ENCODE measurements at regions not wholly inside any gene's neighbourhood (a gene's known extent, or its start where the extent isn't known, plus 50 kb on each side); places are given as distances from the start of the nearest gene placed in this dataset.

DNA sequence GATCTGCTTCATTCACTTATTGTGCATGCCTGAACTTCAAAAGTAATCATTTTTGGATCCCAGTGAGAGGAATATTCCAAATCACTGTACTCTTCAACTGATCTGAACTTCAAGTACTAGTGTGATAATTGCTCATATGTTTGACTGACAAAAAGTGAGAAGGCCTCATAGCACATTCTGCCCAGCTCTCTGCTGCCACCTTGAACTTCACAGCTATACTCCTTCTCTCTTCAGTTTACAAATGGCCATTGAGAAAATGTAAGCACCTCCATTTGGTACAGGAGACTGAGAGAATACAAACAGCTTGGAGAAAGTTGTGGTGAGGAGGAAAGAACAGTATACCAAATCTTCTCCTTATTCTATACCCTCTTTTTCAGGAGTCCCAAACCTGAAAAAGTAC lies 946.0 kb upstream of the CHAC2 start:
- H3K4me3 Mint-ChIP-seq: no peak overlapping the region
- H3K27me3 Mint-ChIP-seq: no peaks in the 10 kb centered on the region
- no peaks in the 10 kb centered on the region for H3K4me1 Mint-ChIP-seq (ENCODE audit: low read depth)
- intact Hi-C loops (cut with micrococcal nuclease): no loop called here
- no peaks in the 10 kb centered on the region for H3K36me3 Mint-ChIP-seq (ENCODE audit: low read depth)
- no peak overlapping the region for H3K27ac Mint-ChIP-seq
- peaks cover 7% of the 10 kb centered on the region for H3K9me3 Mint-ChIP-seq

DNA sequence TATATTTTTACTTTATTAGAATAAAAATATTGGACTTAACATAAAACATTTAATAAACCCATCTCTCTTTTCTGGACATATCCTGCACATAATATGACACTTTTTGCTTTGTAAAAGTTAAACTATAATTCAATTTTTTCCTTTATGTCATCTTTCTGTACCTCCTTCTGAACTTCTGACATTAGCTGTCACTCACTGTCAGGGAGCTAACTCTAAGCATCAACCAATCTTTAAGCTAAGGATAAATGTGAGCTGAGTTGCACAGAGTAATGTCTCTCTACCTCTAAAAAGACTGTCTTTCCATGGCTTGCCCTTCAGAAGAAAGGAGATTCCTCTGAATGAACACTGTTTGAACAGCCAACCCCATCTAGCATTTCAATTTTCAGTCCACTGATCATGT lies 948.6 kb upstream of the CHAC2 start:
- no peaks in the 10 kb centered on the region for H3K4me1 Mint-ChIP-seq (ENCODE audit: low read depth)
- no peaks in the 10 kb centered on the region for H3K36me3 Mint-ChIP-seq (ENCODE audit: low read depth)
- H3K9me3 Mint-ChIP-seq: no peaks in the 10 kb centered on the region
- H3K4me3 Mint-ChIP-seq: no peak overlapping the region
- intact Hi-C loops (cut with micrococcal nuclease): no loop called here
- H3K27me3 Mint-ChIP-seq: no peaks in the 10 kb centered on the region
- no peak overlapping the region for H3K27ac Mint-ChIP-seq

DNA sequence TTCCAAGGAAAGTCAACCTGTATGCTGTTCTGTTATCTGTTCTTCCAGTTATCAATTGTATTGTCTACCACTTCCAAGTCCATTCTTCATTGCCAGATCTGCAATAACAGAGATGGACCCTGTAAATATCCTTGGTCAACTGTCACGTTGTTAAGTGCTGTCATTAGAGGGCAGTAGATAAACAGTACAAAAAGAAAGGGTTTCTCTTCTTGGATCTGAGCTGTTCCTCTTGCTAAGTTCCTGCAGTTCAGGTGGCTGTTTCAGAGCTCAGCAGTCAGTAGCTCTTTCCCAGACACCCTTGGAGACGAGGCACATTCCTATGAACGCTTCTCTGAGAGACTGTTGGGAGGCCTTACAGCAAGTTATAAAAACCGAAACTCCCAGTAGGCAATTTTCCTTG lies 957.1 kb upstream of the CHAC2 start:
- H3K4me1 Mint-ChIP-seq (ENCODE audit: low read depth): no peaks in the 10 kb centered on the region
- H3K27me3 Mint-ChIP-seq: no peaks in the 10 kb centered on the region
- no peaks in the 10 kb centered on the region for H3K9me3 Mint-ChIP-seq
- H3K27ac Mint-ChIP-seq: no peak overlapping the region
- H3K36me3 Mint-ChIP-seq (ENCODE audit: low read depth): no peaks in the 10 kb centered on the region
- intact Hi-C loops (cut with micrococcal nuclease): no loop called here
- no peak overlapping the region for H3K4me3 Mint-ChIP-seq

DNA sequence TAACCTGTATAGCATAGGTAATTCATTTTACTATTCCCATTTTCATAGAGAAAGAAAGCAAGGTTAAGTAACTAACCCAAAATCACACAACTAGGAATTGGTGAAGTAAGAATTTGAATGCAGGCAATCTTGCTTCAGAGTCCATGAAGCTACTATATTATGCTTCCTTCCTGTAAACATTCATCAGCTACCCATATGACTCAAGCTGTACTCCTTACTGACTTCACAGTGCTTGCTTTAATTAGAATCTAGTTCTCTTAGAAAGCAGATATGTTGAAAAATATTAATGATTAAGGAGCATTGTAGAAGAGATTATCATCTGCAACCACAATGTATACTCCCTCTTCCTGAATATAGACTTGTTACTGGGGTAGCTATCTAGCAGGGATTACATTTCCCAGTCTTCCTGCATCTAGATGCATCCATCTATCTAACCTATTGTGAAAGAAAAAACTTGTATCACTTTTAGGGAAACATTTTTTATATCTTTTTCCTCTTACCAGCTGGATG lies 961.6 kb upstream of the CHAC2 start:
- no peak overlapping the region for H3K4me3 Mint-ChIP-seq
- H3K36me3 Mint-ChIP-seq (ENCODE audit: low read depth): no peaks in the 10 kb centered on the region
- intact Hi-C loops (cut with micrococcal nuclease): no loop called here
- H3K27me3 Mint-ChIP-seq: no peaks in the 10 kb centered on the region
- peaks cover 15% of the 10 kb centered on the region for H3K9me3 Mint-ChIP-seq
- no peaks in the 10 kb centered on the region for H3K4me1 Mint-ChIP-seq (ENCODE audit: low read depth)
- H3K27ac Mint-ChIP-seq: no peak overlapping the region

DNA sequence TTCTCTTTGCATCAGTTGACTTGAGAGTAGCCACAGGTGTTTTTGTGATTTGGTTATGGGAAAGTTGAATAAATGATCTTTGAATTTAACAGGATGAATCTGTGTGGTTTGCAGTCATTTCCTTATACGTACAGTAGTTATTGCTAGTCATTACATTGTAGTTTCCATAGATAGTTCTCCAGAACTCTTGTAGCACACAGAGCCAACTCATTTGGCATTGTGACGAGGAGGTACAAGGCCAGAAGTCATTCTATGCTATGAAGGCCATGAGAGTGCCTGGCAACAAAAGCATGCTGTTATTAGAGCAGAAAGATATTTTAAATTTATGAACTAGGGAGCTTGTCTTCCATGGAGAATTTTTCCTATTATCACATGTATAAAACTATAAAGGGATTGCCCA lies 973.0 kb upstream of the CHAC2 start:
- Mint-ChIP-seq H3K27me3 (no peaks in the 10 kb centered on the region), H3K27ac (no peak overlapping the region), H3K4me1 (ENCODE audit: low read depth) (no peaks in the 10 kb centered on the region), H3K9me3 (peaks cover 26% of the 10 kb centered on the region), H3K4me3 (no peak overlapping the region), H3K36me3 (ENCODE audit: low read depth) (no peaks in the 10 kb centered on the region)
- intact Hi-C loops (cut with micrococcal nuclease): no loop called here

DNA sequence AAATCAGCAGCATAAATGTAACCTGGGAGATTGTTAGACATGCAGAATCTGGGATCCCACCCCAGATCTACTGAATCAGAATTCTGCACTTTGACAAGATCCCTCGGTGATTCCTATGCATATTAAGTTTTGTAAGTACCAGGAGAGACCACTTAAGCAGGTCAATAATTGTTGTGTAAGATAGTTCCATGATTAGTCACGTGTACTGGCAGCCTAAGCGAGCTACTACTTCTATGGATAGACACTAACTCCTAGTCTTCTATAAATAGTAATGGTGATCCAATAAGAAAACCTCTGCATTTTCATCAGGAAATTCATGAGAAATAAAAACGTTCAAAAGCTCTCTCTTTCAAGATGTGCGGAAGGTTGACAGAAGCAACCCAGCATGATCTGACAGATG lies 988.2 kb upstream of the CHAC2 start:
- no peaks in the 10 kb centered on the region for H3K4me1 Mint-ChIP-seq (ENCODE audit: low read depth)
- no peaks in the 10 kb centered on the region for H3K36me3 Mint-ChIP-seq (ENCODE audit: low read depth)
- intact Hi-C loops (cut with micrococcal nuclease): no loop called here
- H3K27me3 Mint-ChIP-seq: no peaks in the 10 kb centered on the region
- H3K27ac Mint-ChIP-seq: no peak overlapping the region
- H3K9me3 Mint-ChIP-seq: peaks cover 32% of the 10 kb centered on the region
- no peak overlapping the region for H3K4me3 Mint-ChIP-seq

DNA sequence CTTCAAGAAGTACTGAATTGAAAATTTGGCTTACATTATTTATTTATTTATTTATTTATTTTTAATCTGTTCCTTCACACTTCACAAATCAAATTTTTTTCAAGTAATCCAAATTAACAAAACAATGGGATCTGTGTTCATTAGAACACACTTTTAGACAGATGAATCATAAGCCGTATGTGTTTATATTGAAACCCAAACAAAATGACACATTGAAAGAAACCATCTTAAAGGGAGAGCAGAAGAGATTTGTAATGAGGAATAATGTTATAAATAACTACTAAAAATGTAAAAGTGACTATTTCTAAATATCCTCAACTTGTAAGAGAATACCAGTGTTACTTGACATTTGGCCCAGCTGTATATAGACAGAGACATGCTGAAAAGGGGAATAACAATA lies 991.0 kb upstream of the CHAC2 start:
- Mint-ChIP-seq H3K4me3 (no peak overlapping the region), H3K27me3 (no peaks in the 10 kb centered on the region), H3K36me3 (ENCODE audit: low read depth) (no peaks in the 10 kb centered on the region), H3K4me1 (ENCODE audit: low read depth) (no peaks in the 10 kb centered on the region), H3K9me3 (peaks cover 31% of the 10 kb centered on the region), H3K27ac (no peak overlapping the region)
- intact Hi-C loops (cut with micrococcal nuclease): no loop called here

DNA sequence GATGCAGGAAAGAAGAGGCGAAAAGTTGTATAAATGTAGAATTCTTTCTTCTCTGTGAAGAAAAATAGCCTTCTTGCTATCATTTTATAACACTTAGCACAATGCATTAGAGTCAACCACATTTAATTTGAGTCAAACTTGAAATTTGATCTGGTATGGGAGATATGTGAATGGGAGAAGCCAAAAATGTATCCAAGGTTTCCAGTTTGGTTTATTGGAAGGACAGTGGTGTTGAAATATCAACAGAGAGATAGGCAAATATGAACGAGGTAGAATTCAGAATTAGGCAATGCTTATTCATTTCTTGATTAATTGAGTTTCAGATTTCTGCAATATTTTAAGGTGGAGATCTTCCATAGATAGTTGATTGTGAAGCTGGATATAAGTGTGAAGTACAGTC lies 991.9 kb upstream of the CHAC2 start:
- peaks cover 32% of the 10 kb centered on the region for H3K9me3 Mint-ChIP-seq
- no peaks in the 10 kb centered on the region for H3K36me3 Mint-ChIP-seq (ENCODE audit: low read depth)
- no peaks in the 10 kb centered on the region for H3K27me3 Mint-ChIP-seq
- intact Hi-C loops (cut with micrococcal nuclease): no loop called here
- no peaks in the 10 kb centered on the region for H3K4me1 Mint-ChIP-seq (ENCODE audit: low read depth)
- no peak overlapping the region for H3K4me3 Mint-ChIP-seq
- no peak overlapping the region for H3K27ac Mint-ChIP-seq

DNA sequence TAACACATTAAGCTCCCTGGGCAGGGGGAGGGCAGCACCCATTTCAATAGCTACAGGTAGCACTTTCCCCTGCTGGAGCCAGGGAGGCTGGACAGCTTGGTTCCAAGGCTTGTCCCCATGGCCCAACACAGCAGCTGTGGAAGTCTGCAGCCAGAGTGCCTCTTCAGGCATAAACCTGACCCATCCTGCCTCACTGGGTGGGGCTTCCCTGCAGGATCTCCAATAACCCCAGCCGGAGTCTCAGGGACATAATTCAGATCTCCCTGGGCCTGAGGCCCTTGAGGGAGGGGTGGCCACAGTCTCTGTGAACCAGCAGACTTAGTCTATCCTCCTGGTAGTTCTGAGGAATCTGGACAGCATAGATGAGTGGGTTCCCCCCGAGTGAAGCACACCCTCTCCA lies 1001.9 kb upstream of the CHAC2 start:
- Mint-ChIP-seq H3K4me3 (no peak overlapping the region), H3K27ac (no peak overlapping the region), H3K27me3 (no peaks in the 10 kb centered on the region), H3K9me3 (peaks cover 58% of the 10 kb centered on the region), H3K36me3 (ENCODE audit: low read depth) (no peaks in the 10 kb centered on the region), H3K4me1 (ENCODE audit: low read depth) (no peaks in the 10 kb centered on the region)
- intact Hi-C loops (cut with micrococcal nuclease): no loop called here

DNA sequence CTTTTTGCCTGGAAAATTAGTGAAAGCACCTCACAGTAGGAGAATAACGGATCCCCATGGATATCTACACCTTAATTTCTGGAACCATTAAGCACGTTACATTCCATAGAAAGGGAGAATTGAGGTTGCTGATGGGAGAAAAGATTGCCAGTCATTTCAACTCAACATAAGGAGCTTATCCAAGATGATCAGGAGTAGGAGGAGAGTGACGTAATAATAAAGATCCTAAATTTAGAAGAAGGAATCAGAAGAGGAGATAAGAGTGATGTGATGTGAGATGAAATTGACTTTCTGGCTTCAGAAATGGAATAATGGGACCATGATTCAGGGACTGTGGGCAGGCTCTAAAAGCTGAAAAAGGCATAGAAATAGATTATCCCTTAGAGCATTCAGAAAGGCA lies 1017.8 kb upstream of the CHAC2 start:
- intact Hi-C loops (cut with micrococcal nuclease): no loop called here
- H3K27me3 Mint-ChIP-seq: no peaks in the 10 kb centered on the region
- no peak overlapping the region for H3K4me3 Mint-ChIP-seq
- H3K27ac Mint-ChIP-seq: no peak overlapping the region
- H3K4me1 Mint-ChIP-seq (ENCODE audit: low read depth): no peaks in the 10 kb centered on the region
- H3K9me3 Mint-ChIP-seq: peaks cover 52% of the 10 kb centered on the region
- H3K36me3 Mint-ChIP-seq (ENCODE audit: low read depth): no peaks in the 10 kb centered on the region

DNA sequence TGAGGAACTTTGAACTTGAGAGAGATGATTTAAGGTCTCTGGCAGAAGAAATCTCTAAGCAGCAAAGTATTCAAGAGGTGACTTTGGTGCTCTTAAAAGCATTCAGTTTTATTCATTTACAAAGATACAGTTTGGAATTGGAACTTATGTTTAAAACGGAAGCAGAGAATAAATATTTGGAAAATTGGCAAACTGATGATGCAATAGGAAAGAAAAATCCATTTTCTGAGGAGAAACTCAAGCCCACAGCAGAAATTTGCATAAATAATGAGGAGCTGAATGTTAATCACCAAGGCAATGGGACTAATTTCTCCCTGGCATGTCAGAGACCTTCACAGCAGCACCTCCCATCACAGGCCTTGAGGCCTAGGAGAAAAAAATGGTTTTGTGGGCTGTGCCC lies 1022.5 kb upstream of the CHAC2 start:
- Mint-ChIP-seq H3K27ac (no peak overlapping the region), H3K4me1 (ENCODE audit: low read depth) (no peaks in the 10 kb centered on the region), H3K4me3 (no peak overlapping the region), H3K9me3 (peaks cover 52% of the 10 kb centered on the region), H3K36me3 (ENCODE audit: low read depth) (no peaks in the 10 kb centered on the region), H3K27me3 (no peaks in the 10 kb centered on the region)
- intact Hi-C loops (cut with micrococcal nuclease): no loop called here

DNA sequence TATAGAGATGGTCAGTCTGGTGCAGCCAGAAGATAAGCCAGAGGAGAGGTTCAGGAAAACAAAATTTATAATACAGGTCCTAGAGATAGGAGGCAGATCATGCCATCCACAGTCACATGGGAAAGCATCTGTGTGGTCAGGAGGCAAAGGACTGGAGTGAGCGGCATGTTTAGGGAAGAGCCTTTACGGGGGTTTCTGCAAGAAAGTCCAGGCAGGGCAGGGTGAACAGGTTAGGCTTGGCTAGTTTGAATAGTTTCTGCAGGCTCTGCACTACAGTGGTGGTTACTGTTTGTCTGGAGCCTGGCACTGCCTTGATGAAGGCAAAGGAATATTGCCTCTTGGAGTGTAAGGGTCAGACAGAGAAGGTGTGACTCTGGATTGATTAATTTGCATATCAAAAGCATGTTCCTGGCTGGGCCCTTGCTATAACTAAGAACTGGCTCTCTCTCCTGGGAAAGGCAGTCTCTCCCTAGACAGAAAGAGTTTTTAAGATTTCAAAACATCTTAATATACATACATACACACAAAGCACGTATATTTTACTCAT lies 1034.7 kb upstream of the CHAC2 start:
- H3K9me3 Mint-ChIP-seq: peaks cover 9% of the 10 kb centered on the region
- no peak overlapping the region for H3K4me3 Mint-ChIP-seq
- H3K27me3 Mint-ChIP-seq: no peaks in the 10 kb centered on the region
- H3K4me1 Mint-ChIP-seq (ENCODE audit: low read depth): no peaks in the 10 kb centered on the region
- intact Hi-C loops (cut with micrococcal nuclease): no loop called here
- no peaks in the 10 kb centered on the region for H3K36me3 Mint-ChIP-seq (ENCODE audit: low read depth)
- no peak overlapping the region for H3K27ac Mint-ChIP-seq

DNA sequence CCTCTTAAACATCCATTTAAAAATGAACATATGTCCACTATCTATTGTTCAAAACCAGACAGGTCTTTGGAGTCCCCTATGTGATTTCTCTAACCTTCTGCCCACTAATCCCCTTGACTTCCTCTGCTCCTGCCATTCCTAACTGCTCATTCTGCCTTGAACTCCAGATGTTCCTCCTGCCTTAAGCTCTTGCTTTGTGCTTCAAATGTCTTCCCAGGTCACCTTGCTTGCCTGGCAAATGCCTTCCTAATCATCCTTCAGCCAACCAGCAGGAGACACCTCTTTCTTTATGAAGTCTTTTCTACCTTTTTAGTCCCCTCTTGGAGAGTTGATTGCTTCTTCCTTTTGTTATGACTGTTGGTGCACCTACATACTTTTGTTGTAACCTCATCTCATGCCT lies 1043.0 kb upstream of the CHAC2 start:
- Mint-ChIP-seq H3K27ac (no peak overlapping the region), H3K4me1 (ENCODE audit: low read depth) (no peaks in the 10 kb centered on the region), H3K36me3 (ENCODE audit: low read depth) (no peaks in the 10 kb centered on the region), H3K9me3 (peaks cover 30% of the 10 kb centered on the region), H3K4me3 (no peak overlapping the region), H3K27me3 (no peaks in the 10 kb centered on the region)
- intact Hi-C loops (cut with micrococcal nuclease): no loop called here

DNA sequence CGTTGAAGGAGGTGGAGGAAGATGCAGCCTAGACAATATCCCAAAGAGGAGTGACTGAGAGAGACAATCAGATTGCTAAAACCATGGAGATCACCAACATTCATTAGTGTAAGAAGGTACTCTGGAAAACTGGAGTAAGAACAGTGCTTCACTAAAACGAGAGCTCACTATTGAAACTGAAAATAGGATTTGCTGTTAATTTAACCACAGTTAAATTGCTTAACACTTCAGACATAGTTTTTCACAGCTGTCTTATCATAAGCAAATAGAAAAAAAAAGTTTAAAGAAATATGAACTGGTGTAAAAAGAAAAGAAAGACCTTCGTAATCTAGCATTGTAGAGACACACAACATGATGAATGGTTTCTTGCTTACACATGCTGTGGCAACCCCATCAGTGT lies 1049.8 kb upstream of the CHAC2 start:
- Mint-ChIP-seq H3K9me3 (peaks cover 45% of the 10 kb centered on the region), H3K27ac (no peak overlapping the region), H3K36me3 (ENCODE audit: low read depth) (no peaks in the 10 kb centered on the region), H3K4me3 (no peak overlapping the region), H3K27me3 (no peaks in the 10 kb centered on the region), H3K4me1 (ENCODE audit: low read depth) (no peaks in the 10 kb centered on the region)
- intact Hi-C loops (cut with micrococcal nuclease): no loop called here

DNA sequence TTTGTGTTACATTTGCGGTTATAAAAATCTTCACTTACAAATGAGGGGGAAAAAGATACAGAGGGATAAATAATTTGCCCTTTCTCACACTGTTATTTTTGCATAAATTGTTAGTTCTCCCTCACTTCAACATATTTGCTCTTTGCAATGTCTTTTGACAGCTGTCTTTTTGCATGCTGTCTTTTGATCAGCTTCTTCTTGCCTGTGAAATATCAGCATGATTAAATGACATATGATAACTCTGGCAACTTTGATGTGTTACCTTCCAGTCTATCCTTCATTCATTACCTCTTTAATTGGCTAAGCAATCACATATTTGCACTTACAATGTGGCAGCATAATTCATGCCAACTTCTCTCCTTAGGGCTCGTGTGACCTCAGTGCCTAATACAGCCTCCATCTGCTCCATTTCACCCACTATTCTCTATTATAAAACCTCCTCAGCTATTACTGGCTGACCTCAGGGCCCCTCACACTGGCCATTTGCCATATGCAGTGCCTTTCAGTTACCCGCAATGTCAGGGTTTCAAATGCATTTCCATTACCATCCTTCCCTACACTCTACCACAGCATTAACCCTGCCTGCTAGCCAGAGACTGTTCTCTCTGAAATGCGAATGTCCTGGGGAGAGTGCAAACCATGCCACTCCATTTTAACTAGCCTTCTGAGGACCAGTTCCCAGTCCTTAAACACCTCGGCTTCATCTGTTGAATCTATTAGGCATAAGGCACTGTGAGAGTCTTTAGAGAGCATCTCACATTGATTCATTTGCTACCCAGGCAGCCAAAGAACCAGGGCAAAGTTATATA lies 1056.6 kb upstream of the CHAC2 start:
- no peak overlapping the region for H3K4me3 Mint-ChIP-seq
- peaks cover 18% of the 10 kb centered on the region for H3K9me3 Mint-ChIP-seq
- no peaks in the 10 kb centered on the region for H3K36me3 Mint-ChIP-seq (ENCODE audit: low read depth)
- H3K4me1 Mint-ChIP-seq (ENCODE audit: low read depth): no peaks in the 10 kb centered on the region
- no peak overlapping the region for H3K27ac Mint-ChIP-seq
- H3K27me3 Mint-ChIP-seq: no peaks in the 10 kb centered on the region
- intact Hi-C loops (cut with micrococcal nuclease): no loop called here
